HEK293T (cell line): ENCODE measurements at regions not wholly inside any gene's neighbourhood (a gene's known extent, or its start where the extent isn't known, plus 50 kb on each side); places are given as distances from the start of the nearest gene placed in this dataset.

Experiments
- CTCF ChIA-PET: fragments of 350-600 bp; formaldehyde crosslinking; extraction: SDS; loops from one replicate; lab custom pipeline; 2021; ENCODE audit warnings: antibody characterized with exemption, inconsistent platforms; lab: Yijun Ruan, JAX
- POLR2A ChIA-PET: fragments of 350-600 bp; formaldehyde crosslinking; extraction: SDS; loops from one replicate; lab custom pipeline; 2020; ENCODE audit warnings: antibody characterized with exemption, inconsistent platforms; lab: Yijun Ruan, JAX
- DNase-seq: peaks from one replicate; pipeline ENCODE4 v3.0.0; 2012; ENCODE audit warnings: mixed read lengths; ENCODE audit errors: extremely low spot score
- ARNT ChIP-seq: fragments of 450-650 bp; IDR thresholded peaks from 2 replicates; pipeline ENCODE4 v1.6.1; 2017; ENCODE audit warnings: mild to moderate bottlenecking
- BHLHE40 ChIP-seq: fragments of 450-650 bp; IDR thresholded peaks from 2 replicates; pipeline ENCODE4 v1.6.1; 2016; ENCODE audit warnings: mild to moderate bottlenecking, moderate library complexity, borderline replicate concordance
- CTBP1 ChIP-seq: fragments of 450-650 bp; IDR thresholded peaks from 2 replicates; pipeline ENCODE4 v1.6.1; 2016; ENCODE audit warnings: borderline replicate concordance
- ELF4 ChIP-seq: fragments of 450-650 bp; IDR thresholded peaks from 2 replicates; pipeline ENCODE4 v1.6.1; 2017; ENCODE audit warnings: antibody characterized with exemption
- FOXA1 ChIP-seq: fragments of 450-650 bp; IDR thresholded peaks from 2 replicates; pipeline ENCODE4 v1.6.1; 2016; ENCODE audit warnings: mild to moderate bottlenecking
- FOXK2 ChIP-seq: fragments of 450-650 bp; IDR thresholded peaks from 2 replicates; pipeline ENCODE4 v1.6.1; 2016; ENCODE audit warnings: mild to moderate bottlenecking
- FOXM1 ChIP-seq: fragments of 450-650 bp; IDR thresholded peaks from 2 replicates; pipeline ENCODE4 v1.6.1; 2017; ENCODE audit warnings: mild to moderate bottlenecking, borderline replicate concordance
- HDGF ChIP-seq: fragments of 450-650 bp; IDR thresholded peaks from 2 replicates; pipeline ENCODE4 v1.6.1; 2017; ENCODE audit warnings: antibody characterized with exemption, borderline replicate concordance
- L3MBTL2 ChIP-seq: fragments of 450-650 bp; conservative IDR thresholded peaks from 2 replicates; pipeline ENCODE4 v1.6.1; 2016; ENCODE audit warnings: mild to moderate bottlenecking
- LEF1 ChIP-seq: fragments of 450-650 bp; IDR thresholded peaks from 2 replicates; pipeline ENCODE4 v1.6.1; 2017; ENCODE audit warnings: mild to moderate bottlenecking, borderline replicate concordance
- NFRKB ChIP-seq: fragments of 450-650 bp; IDR thresholded peaks from 2 replicates; pipeline ENCODE4 v1.6.1; 2016; ENCODE audit warnings: mild to moderate bottlenecking, moderate library complexity
- SP1 ChIP-seq: fragments of 450-650 bp; IDR thresholded peaks from 2 replicates; pipeline ENCODE4 v1.6.1; 2017
- SUZ12 ChIP-seq: fragments of 450-650 bp; IDR thresholded peaks from 2 replicates; pipeline ENCODE4 v1.6.1; 2016; ENCODE audit warnings: mild to moderate bottlenecking
- TARDBP ChIP-seq: fragments of 450-650 bp; IDR thresholded peaks from 2 replicates; pipeline ENCODE4 v1.6.1; 2016
- ZNF384 ChIP-seq: fragments of 450-650 bp; IDR thresholded peaks from 2 replicates; pipeline ENCODE4 v1.6.1; 2016
- TF ChIP-seq, protein P1 (sequence below): fragments of 450-650 bp; IDR thresholded peaks from 2 replicates; pipeline ENCODE4 v1.6.1; 2016

DNA sequence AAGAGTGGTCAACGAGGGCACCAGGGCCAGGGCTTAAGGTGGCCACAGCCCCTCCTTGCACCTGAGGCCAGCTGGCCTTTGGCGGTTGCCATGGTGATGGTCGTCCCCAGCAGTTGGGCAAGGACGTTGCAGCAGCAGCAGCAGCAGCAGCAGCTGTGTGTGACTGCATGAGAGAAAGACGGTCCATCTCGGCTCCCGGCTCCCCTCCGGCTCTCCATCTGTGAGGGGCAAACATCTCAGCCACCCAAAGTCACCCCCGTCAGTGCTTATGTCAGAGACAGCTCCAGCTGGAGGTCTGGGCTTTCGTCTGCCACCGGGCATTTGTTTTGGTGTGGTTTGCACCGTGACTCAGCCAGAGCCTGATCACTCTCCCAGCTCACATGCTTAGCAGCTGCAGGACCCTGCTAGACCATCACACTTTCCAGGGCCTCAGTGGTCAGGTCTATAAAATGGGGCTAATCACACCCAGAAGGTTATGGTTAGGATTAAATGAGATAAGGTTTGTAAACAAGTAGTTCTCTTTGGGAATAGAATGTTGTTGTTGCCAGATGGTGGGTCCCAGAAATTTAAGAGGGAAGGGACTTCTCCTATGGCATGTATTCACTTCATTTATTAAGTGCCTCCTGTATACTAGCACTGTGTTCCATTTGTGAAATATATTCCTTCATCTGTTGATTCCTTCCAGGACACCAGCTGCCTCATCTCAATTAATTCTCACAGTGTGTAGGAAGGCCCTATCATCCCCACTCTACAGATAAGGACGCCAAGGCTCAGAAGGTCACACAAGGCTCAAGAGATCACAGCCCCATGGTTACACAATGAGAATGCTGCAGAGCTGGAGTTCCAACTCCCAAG lies 212.6 kb upstream of the LHX5 start:
- POLR2A ChIA-PET, result no interaction called here
- DNase-seq, result no peak
- CTCF ChIA-PET, result no interaction called here
- TF ChIP-seq FOXK2 (no peak), SP1 (no peak), FOXA1 (no peak), ZNF384 (no peak), NFRKB (no peak), SUZ12 (no peak), HDGF (no peak), LEF1 (no peak), ARNT (no peak), BHLHE40 (no peak), TARDBP (no peak), ELF4 (no peak), L3MBTL2 (no peak), CTBP1 (no peak)
- TF ChIP-seq, protein P1, sequence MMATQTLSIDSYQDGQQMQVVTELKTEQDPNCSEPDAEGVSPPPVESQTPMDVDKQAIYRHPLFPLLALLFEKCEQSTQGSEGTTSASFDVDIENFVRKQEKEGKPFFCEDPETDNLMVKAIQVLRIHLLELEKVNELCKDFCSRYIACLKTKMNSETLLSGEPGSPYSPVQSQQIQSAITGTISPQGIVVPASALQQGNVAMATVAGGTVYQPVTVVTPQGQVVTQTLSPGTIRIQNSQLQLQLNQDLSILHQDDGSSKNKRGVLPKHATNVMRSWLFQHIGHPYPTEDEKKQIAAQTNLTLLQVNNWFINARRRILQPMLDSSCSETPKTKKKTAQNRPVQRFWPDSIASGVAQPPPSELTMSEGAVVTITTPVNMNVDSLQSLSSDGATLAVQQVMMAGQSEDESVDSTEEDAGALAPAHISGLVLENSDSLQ, result no peak

DNA sequence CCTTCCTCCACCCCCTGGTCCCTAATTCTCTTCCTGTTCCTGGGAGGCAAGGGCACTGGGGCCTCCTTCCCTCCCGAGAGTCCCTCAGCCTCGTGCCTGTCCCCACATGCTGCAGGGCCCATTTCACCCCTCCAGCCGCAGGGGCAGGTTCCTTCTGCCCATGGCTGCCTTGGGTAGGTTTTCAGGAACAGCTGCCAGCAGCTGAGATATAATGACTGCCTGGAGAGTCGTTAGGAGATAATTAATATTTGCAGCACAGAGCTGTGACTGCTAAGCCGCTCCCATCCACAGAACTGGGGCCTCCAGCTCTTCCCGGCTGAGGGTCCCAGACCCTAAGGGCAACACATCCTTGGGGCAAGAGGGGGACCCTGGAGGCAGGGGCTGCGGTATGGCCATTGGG lies 211.9 kb upstream of the LHX5 start:
- ChIA-PET POLR2A (no interaction called here), CTCF (no interaction called here)
- no peak for DNase-seq
- TF ChIP-seq FOXA1, result no peak
- TF ChIP-seq CTBP1, result no peak
- no peak for TF ChIP-seq HDGF
- no peak for TF ChIP-seq NFRKB
- no peak for TF ChIP-seq TARDBP
- no peak for TF ChIP-seq L3MBTL2
- TF ChIP-seq BHLHE40, result no peak
- TF ChIP-seq LEF1, result no peak
- no peak for TF ChIP-seq ELF4
- no peak for TF ChIP-seq FOXK2
- TF ChIP-seq ARNT, result no peak
- no peak for TF ChIP-seq FOXM1
- TF ChIP-seq ZNF384, result no peak
- TF ChIP-seq SP1, result no peak
- no peak for TF ChIP-seq SUZ12
- TF ChIP-seq, protein P1, result no peak

DNA sequence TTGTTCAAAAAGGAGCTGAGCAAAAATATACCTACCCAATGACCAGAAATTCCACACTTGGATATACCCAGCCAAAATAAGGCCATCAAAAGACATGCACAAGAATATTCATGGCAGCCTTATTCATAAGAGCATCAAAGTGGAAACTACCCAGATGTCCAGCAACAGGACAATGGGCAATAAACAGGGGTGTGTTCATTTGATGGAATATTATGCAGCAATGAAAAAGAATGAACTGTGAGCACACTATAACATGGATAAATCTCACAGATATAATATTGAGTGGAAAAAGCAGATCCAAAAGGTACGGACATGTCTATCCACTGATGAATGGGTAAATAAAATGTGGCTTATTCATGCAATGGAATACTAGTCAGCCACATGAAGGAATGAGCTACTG lies 209.2 kb upstream of the LHX5 start:
- DNase-seq, result no peak
- ChIA-PET POLR2A (no interaction called here), CTCF (no interaction called here)

DNA sequence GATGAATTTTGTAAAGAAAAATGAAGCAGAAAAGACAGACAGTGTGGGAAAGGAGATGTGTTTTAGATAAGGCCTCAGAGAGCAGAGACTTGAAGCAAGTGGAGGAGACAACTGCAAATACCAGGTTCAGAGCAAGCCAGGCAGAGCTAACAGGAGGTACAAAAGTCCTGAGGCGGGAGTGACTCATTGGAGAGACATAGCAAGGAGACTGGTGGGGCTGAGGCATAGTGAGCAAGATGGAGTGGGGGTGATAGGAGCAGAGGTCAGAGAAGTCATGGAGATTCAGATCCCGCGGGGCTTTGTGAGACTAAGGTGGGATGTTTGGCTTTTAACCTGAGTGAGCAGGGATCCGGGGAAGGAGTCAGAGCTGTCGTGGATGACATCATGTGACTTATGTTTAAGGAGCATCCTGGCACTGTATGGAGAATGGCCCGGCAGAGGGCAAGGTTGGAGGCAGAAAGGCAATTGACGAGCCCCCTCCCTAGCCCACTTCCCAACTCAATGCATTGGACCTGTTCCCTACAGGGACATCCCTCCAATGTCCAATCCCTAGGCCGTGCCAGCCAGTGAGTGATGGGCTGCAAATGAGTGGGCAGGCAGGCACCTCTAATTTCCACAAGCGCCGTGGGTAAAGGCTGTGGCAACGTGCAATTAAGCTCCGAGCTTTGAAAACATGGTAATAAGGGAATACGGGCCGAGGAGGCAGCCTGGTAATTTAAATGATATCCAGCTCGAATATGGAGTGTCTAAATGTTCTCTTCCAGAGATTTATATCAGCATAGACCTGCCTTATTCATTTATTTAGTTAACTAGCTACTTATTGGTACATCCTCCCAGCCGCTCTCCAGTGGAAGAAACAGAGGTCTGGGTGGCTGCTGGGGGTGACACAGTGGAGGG lies 206.8 kb upstream of the LHX5 start:
- no peak for DNase-seq
- POLR2A ChIA-PET, result no interaction called here
- CTCF ChIA-PET, result interaction anchor here (0.5 to 0.6 kb wide), 2 partner anchors 30 to 142 kb away, joined by 4 to 8 read pairs; no protein-coding TSS in a partner anchor
- TF ChIP-seq FOXM1 (no peak), ZNF384 (no peak), BHLHE40 (no peak), TARDBP (no peak)

More for the DNA sequence above, 209.2 kb upstream of the LHX5 start:
- no peak for TF ChIP-seq SP1
- no peak for TF ChIP-seq FOXA1
- no peak for TF ChIP-seq BHLHE40
- no peak for TF ChIP-seq NFRKB
- TF ChIP-seq FOXM1, result no peak
- TF ChIP-seq ZNF384, result no peak
- TF ChIP-seq FOXK2, result no peak
- TF ChIP-seq LEF1, result no peak
- no peak for TF ChIP-seq TARDBP
- TF ChIP-seq, protein P1, result no peak
- no peak for TF ChIP-seq ELF4

DNA sequence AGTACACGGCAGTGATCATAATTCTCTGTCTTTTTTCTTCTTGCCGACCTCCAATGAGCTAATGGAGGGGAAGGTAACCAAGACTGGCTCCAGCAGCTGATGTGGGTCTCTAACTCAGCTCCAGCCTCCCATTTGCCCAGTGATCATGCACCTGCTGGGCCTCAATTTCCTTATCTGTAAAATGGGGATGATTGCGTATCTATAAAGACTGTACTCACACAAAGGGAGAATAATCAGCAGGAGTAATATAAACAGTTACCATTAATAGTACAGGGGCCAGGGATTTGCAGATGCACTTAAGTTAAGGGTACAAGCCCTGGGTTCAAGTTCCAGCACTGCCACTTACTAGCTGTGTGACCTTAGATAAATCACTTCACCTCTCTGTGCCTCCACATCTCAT lies 204.9 kb upstream of the LHX5 start:
- no peak for TF ChIP-seq ZNF384
- TF ChIP-seq L3MBTL2, result no peak
- TF ChIP-seq, protein P1, result no peak
- TF ChIP-seq ARNT, result no peak
- TF ChIP-seq SP1, result no peak
- TF ChIP-seq FOXK2, result no peak
- TF ChIP-seq FOXM1, result no peak
- TF ChIP-seq CTBP1, result no peak
- TF ChIP-seq LEF1, result no peak
- TF ChIP-seq HDGF, result no peak
- no peak for TF ChIP-seq BHLHE40
- no peak for TF ChIP-seq SUZ12
- POLR2A ChIA-PET, result no interaction called here
- DNase-seq, result no peak
- CTCF ChIA-PET, result no interaction called here
